Transverse colon (tissue), 3 donors: ENCODE measurements at regions not wholly inside any gene's neighbourhood (a gene's known extent, or its start where the extent isn't known, plus 50 kb on each side); places are given as distances from the start of the nearest gene placed in this dataset.

Source experiments
- CTCF ChIP-seq, 5 experiments: fragments of 200-600 bp in 3 of 5; fragments of 450-650 bp in 2 of 5; sonication (generic) in 3 of 5; IDR thresholded peaks; 1 replicate in 2 of 5; 2 replicates in 3 of 5; pipeline ENCODE4 v1.5.1; 2016 to 2017; ENCODE audit warnings: antibody characterized with exemption in 5 of 5, inconsistent platforms in 3 of 5, mild to moderate bottlenecking in 2 of 5, moderate library complexity in 1 of 5
- POLR2A ChIP-seq: fragments of 450-650 bp; IDR thresholded peaks from one replicate; pipeline ENCODE4 v1.6.1; 2016; ENCODE audit warnings: antibody characterized with exemption, mild to moderate bottlenecking, moderate library complexity

- TF ChIP-seq CTCF (IDR thresholded peaks at IDR 0.05) (no peak), POLR2A (no peak)
These were observed 210.1 kb upstream of the DIO3 start for GRCh38 chr14:101351146-101351545.
